ENCODE measurements at regions not wholly inside any gene's neighbourhood (a gene's known extent, or its start where the extent isn't known, plus 50 kb on each side); places are given as distances from the start of the nearest gene placed in this dataset.
"Not testable (repeated sequence)": the region's sequence is repeated elsewhere in the genome, so short reads cannot be mapped to it uniquely, and the experiment has no call there.

- ChIA-PET POLR2A (no interaction called here), CTCF (no interaction called here)
- DNase-seq (ENCODE audit: extremely low spot score), result no peak
- TF ChIP-seq CTCF (IDR thresholded peaks at IDR 0.05; ENCODE audit: control extremely low read depth, extremely low read depth, low read depth, missing control alignments), result no peak
Measured at GRCh38 chr7:113752689-113753088, 166.1 kb downstream of the PPP1R3A start.

DNA sequence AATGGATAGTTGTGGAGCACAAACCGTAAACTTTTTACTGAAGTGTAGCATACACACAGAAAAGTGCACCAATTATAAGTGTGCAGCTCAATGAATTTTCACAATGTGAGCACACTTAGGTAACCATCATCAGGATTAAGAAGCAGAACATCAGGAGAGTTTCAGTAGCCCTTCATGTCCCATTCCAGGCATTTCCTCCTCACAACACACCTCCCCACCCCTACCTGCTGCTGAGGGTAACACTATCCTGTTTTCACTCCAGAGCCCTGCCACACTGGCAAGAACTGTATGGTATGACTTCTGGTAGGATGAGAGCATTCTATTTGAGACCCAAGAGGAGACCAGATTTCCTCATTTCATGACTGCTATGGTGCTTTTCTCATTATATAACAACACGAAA is 166.5 kb downstream of the PPP1R3A start:
- no peak for TF ChIP-seq CTCF (IDR thresholded peaks at IDR 0.05; ENCODE audit: control extremely low read depth, extremely low read depth, low read depth, missing control alignments)
- no peak for DNase-seq (ENCODE audit: extremely low spot score)
- ChIA-PET CTCF (no interaction called here), POLR2A (no interaction called here)

GRCh38 chr7:113751547-113751946 is 167.3 kb downstream of the PPP1R3A start:
- DNase-seq (ENCODE audit: extremely low spot score), result no peak
- CTCF ChIA-PET, result no interaction called here
- TF ChIP-seq CTCF (IDR thresholded peaks at IDR 0.05; ENCODE audit: control extremely low read depth, extremely low read depth, low read depth, missing control alignments), result no peak
- POLR2A ChIA-PET, result no interaction called here

- CTCF ChIA-PET; DNase-seq (ENCODE audit: extremely low spot score); POLR2A ChIA-PET: not testable (repeated sequence)
Measured at GRCh38 chr7:113748385-113748784, 170.4 kb downstream of the PPP1R3A start.

GRCh38 chr7:113742946-113743431 is 175.8 kb downstream of the PPP1R3A start:
- CTCF ChIA-PET; DNase-seq (ENCODE audit: extremely low spot score); POLR2A ChIA-PET: not testable (repeated sequence)

DNA sequence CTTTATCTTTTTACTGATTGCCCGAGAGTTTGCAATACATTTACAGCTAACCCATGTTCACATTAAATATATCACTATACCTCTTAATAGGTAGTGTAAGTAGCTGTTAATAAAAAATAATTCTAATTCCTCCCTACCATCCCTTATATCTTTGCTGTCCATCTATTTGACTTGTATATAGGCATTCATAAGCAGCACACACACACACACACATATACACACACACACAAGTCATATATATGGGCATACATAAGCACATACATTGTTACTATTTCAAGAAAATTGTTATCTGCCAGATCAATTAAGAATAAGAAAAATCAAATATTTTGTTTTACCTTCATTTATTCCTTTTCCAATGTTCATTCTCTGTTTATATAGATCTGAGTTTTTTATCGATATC is 176.4 kb downstream of the PPP1R3A start:
- ChIA-PET POLR2A (no interaction called here), CTCF (no interaction called here)
- TF ChIP-seq CTCF (IDR thresholded peaks at IDR 0.05; ENCODE audit: control extremely low read depth, extremely low read depth, low read depth, missing control alignments), result no peak
- no peak for DNase-seq (ENCODE audit: extremely low spot score)

GRCh38 chr7:113731571-113731970 is 187.2 kb downstream of the PPP1R3A start:
- DNase-seq (ENCODE audit: extremely low spot score), result no peak
- TF ChIP-seq CTCF (IDR thresholded peaks at IDR 0.05; ENCODE audit: control extremely low read depth, extremely low read depth, low read depth, missing control alignments), result no peak
- ChIA-PET CTCF (no interaction called here), POLR2A (no interaction called here)

GRCh38 chr7:113730309-113730955 is 188.4 kb downstream of the PPP1R3A start:
- TF ChIP-seq CTCF (IDR thresholded peaks at IDR 0.05; ENCODE audit: control extremely low read depth, extremely low read depth, low read depth, missing control alignments), result no peak
- ChIA-PET CTCF (interaction anchor here (1.4 to 1.6 kb wide), 2 partner anchors 14 to 19 kb away, joined by 3 read pairs; no protein-coding TSS in a partner anchor), POLR2A (no interaction called here)
- no peak for DNase-seq (ENCODE audit: extremely low spot score)

Data from GM10248 (cell line).